Trophoblast cell (in vitro differentiated cells and primary cell): ENCODE measurements at regions not wholly inside any gene's neighbourhood (a gene's known extent, or its start where the extent isn't known, plus 50 kb on each side); places are given as distances from the start of the nearest gene placed in this dataset.

Experiments used
- DNase-seq, 2 donors: peaks; one replicate each; pipeline ENCODE4 v3.0.0-alpha.2; 2016
- H2AFZ ChIP-seq: 2 replicates; pipeline ENCODE4 v1.6.1; 2013; ENCODE audit warnings: low read length, moderate library complexity, mild to moderate bottlenecking; ENCODE audit not compliant: insufficient read depth, poor library complexity
- H2AK5ac ChIP-seq: 2 replicates; pipeline ENCODE4 v1.6.1; 2013; ENCODE audit warnings: mild to moderate bottlenecking, low read length
- H2BK120ac ChIP-seq: 2 replicates; pipeline ENCODE4 v1.6.1; 2013; ENCODE audit warnings: low read length, mild to moderate bottlenecking, moderate library complexity; ENCODE audit not compliant: insufficient read depth, poor library complexity
- H2BK12ac ChIP-seq: 2 replicates; pipeline ENCODE4 v1.6.1; 2013; ENCODE audit warnings: mild to moderate bottlenecking, low read length, moderate library complexity
- H2BK5ac ChIP-seq: 2 replicates; pipeline ENCODE4 v1.6.1; 2013; ENCODE audit warnings: low read length, low read depth, moderate library complexity, mild to moderate bottlenecking; ENCODE audit not compliant: poor library complexity
- H3K14ac ChIP-seq: 2 replicates; pipeline ENCODE4 v1.6.1; 2013; ENCODE audit warnings: mild to moderate bottlenecking, low read length
- H3K18ac ChIP-seq: 2 replicates; pipeline ENCODE4 v1.6.1; 2013; ENCODE audit warnings: mild to moderate bottlenecking, low read length
- H3K23ac ChIP-seq: 2 replicates; pipeline ENCODE4 v1.6.1; 2013; ENCODE audit warnings: low read length
- H3K27ac ChIP-seq: 2 replicates; pipeline ENCODE4 v1.5.1; 2013; ENCODE audit warnings: low read depth, mild to moderate bottlenecking, inconsistent platforms, low read length, moderate library complexity
- H3K27me3 ChIP-seq: 2 replicates; pipeline ENCODE4 v1.6.1; 2013; ENCODE audit warnings: inconsistent platforms, mild to moderate bottlenecking, low read length, moderate library complexity; ENCODE audit not compliant: insufficient read depth
- H3K36me3 ChIP-seq, 2 experiments: 1 replicate in 1 of 2; 2 replicates in 1 of 2; pipeline ENCODE4 v1.6.1; 2013; ENCODE audit warnings: low read length in 2 of 2, mild to moderate bottlenecking in 2 of 2, moderate library complexity in 1 of 2; ENCODE audit not compliant: insufficient read depth in 2 of 2, control insufficient read depth in 1 of 2
- H3K4ac ChIP-seq: 2 replicates; pipeline ENCODE4 v1.6.1; 2013; ENCODE audit warnings: low read depth, mild to moderate bottlenecking, low read length, moderate library complexity
- H3K4me1 ChIP-seq, 2 experiments: 1 replicate in 1 of 2; 2 replicates in 1 of 2; pipeline ENCODE4 v1.6.1; 2013; ENCODE audit warnings: low read length in 2 of 2, mild to moderate bottlenecking in 2 of 2, moderate library complexity in 1 of 2; ENCODE audit not compliant: insufficient read depth in 2 of 2, control insufficient read depth in 1 of 2
- H3K4me2 ChIP-seq: 2 replicates; pipeline ENCODE4 v1.6.1; 2013; ENCODE audit warnings: inconsistent platforms, mild to moderate bottlenecking, low read length, moderate library complexity
- H3K4me3 ChIP-seq: 2 replicates; pipeline ENCODE4 v1.5.1; 2013; ENCODE audit warnings: mild to moderate bottlenecking, low read depth, low read length, inconsistent platforms
- H3K79me1 ChIP-seq: one replicate; pipeline ENCODE4 v1.6.1; 2013; ENCODE audit warnings: low read length
- H3K79me2 ChIP-seq: 2 replicates; pipeline ENCODE4 v1.6.1; 2013; ENCODE audit warnings: low read length, mild to moderate bottlenecking; ENCODE audit not compliant: control insufficient read depth, insufficient read depth, poor library complexity
- H3K9ac ChIP-seq: 2 replicates; pipeline ENCODE4 v1.6.1; 2013; ENCODE audit warnings: mild to moderate bottlenecking, low read length
- H3K9me3 ChIP-seq: 2 replicates; pipeline ENCODE4 v1.6.1; 2013; ENCODE audit warnings: low read depth, mild to moderate bottlenecking, control low read depth, inconsistent platforms, low read length; ENCODE audit not compliant: insufficient read depth
- H4K12ac ChIP-seq: 2 replicates; pipeline ENCODE4 v1.6.1; 2013; ENCODE audit warnings: low read depth, mild to moderate bottlenecking, low read length, moderate library complexity
- H4K8ac ChIP-seq: 2 replicates; pipeline ENCODE4 v1.6.1; 2013; ENCODE audit warnings: low read depth, mild to moderate bottlenecking, low read length, moderate library complexity
- H4K91ac ChIP-seq: one replicate; pipeline ENCODE4 v1.6.1; 2013; ENCODE audit warnings: low read depth, mild to moderate bottlenecking, low read length, moderate library complexity
- WGBS: extraction: QIAGEN DNeasy Blood & Tissue Kit; methylation state at CpG from one replicate; pipeline ENCODE4 v1.1.7; 2013; ENCODE audit warnings: missing lambda C conversion rate; ENCODE audit not compliant: insufficient read length, insufficient coverage; ENCODE audit errors: extremely low coverage; 5-methylcytosine and 5-hydroxymethylcytosine counted together

DNA sequence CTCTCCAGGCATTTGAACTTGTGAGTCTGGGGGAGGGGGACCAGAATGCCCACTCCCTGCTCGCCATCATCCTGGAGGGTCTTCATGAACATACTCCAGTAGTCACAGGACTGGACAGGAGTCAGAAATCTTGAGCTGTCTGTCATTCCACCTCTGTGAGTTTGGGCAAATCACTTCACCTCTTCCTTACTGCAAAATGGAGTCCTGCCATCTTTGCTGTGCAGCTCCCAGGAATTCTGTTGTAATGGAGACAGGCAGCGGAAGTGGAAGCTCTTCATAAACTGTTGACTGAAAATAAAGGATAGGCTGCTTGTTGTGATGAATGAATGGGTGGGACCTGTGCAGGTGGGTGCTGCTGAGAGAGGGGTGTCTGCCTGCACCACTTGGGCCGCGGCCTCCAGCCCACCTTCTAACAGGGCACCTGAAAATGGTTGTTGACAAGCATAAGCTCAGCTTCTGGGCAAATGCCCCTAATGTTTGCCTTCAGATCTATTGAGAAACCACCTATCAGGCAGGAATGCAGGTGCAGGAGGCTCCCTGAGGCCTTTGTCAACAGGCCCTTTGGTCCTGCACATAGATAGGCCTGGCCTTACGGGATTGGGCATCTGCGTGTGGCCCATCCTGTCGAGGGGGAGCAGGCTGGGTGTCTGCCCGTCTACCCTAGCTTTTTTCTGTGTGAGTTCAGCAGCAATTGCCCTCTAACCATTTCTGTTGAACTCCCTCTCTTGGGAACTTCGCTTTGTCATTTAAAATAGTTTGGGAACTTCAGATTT is 321.0 kb downstream of the RPS6KC1 start:
- Histone ChIP-seq H3K23ac (no peak overlapping the region), H3K14ac (no peak overlapping the region), H3K9me3 (no peaks in the 10 kb centered on the region), H3K4me1 (peaks cover 5% of the 10 kb centered on the region in 2 experiments), H4K12ac (no peak overlapping the region), H2AFZ (no peak overlapping the region), H4K8ac (no peak overlapping the region), H2BK120ac (no peak overlapping the region), H4K91ac (no peak overlapping the region), H3K4me3 (no peak overlapping the region), H3K4me2 (no peak overlapping the region), H2AK5ac (no peak overlapping the region), H3K4ac (no peak overlapping the region), H3K79me1 (no peaks in the 10 kb centered on the region), H3K27ac (no peak overlapping the region), H2BK12ac (no peak overlapping the region), H3K9ac (no peak overlapping the region), H3K27me3 (no peaks in the 10 kb centered on the region), H3K36me3 (no peaks in the 10 kb centered on the region), H3K79me2 (no peaks in the 10 kb centered on the region), H3K18ac (no peak overlapping the region), H2BK5ac (no peak overlapping the region)
- WGBS, result no CpG with 5 or more reads among the region's 9 CpGs
- no peak for DNase-seq

DNA sequence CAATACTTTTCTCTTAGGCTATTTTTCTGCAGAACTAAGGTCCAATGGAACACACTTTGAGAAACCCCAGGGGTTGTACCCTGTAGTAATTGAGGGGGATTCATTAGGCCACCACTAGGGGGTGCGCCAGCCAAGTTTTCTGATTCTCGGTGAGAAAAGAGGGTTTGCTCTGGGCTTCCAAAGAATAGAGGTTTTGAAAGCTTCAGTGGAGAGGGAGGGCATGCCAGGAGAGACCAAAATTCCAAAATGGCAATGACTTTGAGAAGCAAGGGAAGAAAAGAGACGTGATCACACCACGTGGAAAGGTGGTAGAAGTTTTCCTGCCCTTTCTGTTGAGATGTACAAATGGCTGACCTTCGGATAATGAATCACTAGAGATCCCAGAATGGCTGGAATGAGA is 323.3 kb downstream of the RPS6KC1 start:
- Histone ChIP-seq H3K36me3 (no peaks in the 10 kb centered on the region), H3K14ac (no peak overlapping the region), H2BK12ac (no peak overlapping the region), H3K27ac (no peak overlapping the region), H3K4me3 (no peak overlapping the region), H3K9ac (no peak overlapping the region), H4K91ac (peak overlapping the region; percentile 36), H3K4ac (no peak overlapping the region), H2BK5ac (no peak overlapping the region), H2AK5ac (no peak overlapping the region), H2AFZ (no peak overlapping the region), H3K27me3 (no peaks in the 10 kb centered on the region), H4K12ac (no peak overlapping the region), H3K18ac (no peak overlapping the region), H3K23ac (no peak overlapping the region), H2BK120ac (no peak overlapping the region), H3K79me2 (no peaks in the 10 kb centered on the region), H3K4me2 (no peak overlapping the region), H3K4me1 (peaks cover 5% of the 10 kb centered on the region in 2 experiments), H3K79me1 (no peaks in the 10 kb centered on the region), H4K8ac (no peak overlapping the region), H3K9me3 (no peaks in the 10 kb centered on the region)
- DNase-seq, result peak; percentile 42 to 83
- no CpG with 5 or more reads among the region's 5 CpGs for WGBS

DNA sequence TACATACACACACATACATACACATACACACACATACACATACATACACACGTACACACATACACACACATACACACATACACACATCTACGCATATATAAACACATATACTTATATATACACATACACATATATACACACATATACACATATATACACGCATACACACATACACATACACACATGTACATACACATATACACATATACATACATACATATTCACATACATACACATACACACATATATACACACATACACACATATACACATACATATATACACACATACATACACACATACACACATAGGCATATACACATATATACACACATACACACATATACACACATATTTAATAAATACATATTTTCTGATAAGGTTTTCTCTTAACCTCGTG is 324.0 kb downstream of the RPS6KC1 start:
- H3K4me2 ChIP-seq, result no peak overlapping the region
- H3K23ac ChIP-seq, result no peak overlapping the region
- no peak overlapping the region for H4K91ac ChIP-seq
- no peak overlapping the region for H3K4ac ChIP-seq
- H3K18ac ChIP-seq, result no peak overlapping the region
- no peaks in the 10 kb centered on the region for H3K79me2 ChIP-seq
- H2BK5ac ChIP-seq, result no peak overlapping the region
- no peak overlapping the region for H2BK12ac ChIP-seq
- no peaks in the 10 kb centered on the region for H3K36me3 ChIP-seq
- DNase-seq, result no peak
- no peaks in the 10 kb centered on the region for H3K79me1 ChIP-seq
- no peaks in the 10 kb centered on the region for H3K27me3 ChIP-seq
- H2AK5ac ChIP-seq, result no peak overlapping the region
- H3K14ac ChIP-seq, result no peak overlapping the region
- H3K9me3 ChIP-seq, result no peaks in the 10 kb centered on the region
- no peak overlapping the region for H4K8ac ChIP-seq
- H3K27ac ChIP-seq, result no peak overlapping the region
- WGBS, result 95% methylated on average over 3 of the region's 4 CpGs
- peaks cover 5% of the 10 kb centered on the region in 2 experiments for H3K4me1 ChIP-seq
- H4K12ac ChIP-seq, result no peak overlapping the region
- no peak overlapping the region for H2AFZ ChIP-seq
- H3K4me3 ChIP-seq, result no peak overlapping the region
- no peak overlapping the region for H2BK120ac ChIP-seq
- no peak overlapping the region for H3K9ac ChIP-seq

DNA sequence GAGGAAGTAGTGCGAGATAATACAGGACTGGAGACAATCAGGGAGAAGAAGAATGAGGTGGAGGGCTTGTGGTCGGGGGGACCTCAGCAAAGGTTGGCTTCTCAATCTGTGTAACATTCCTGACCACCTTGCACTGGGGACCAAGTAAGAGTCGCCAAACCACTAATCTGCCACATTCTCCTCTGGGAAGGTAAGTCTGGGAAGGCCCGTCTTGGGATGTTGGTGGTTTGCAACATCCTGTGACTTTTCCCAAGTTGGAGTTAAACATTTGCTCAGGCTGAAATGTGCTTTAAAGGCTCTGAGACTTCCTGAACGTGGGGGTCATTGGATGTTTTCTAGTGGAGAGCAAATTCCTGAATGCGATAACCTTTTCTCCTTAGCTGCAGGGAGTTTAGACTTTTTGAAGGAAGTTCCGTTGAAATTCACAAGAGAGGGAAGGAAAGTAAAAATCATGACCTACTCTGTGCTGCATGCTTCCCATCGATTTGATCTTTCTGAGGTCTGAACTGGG is 325.9 kb downstream of the RPS6KC1 start:
- Histone ChIP-seq H3K27ac (peak overlapping the region; percentile 12), H2BK12ac (no peak overlapping the region), H4K12ac (no peak overlapping the region), H3K27me3 (no peaks in the 10 kb centered on the region), H3K18ac (no peak overlapping the region), H3K9me3 (no peaks in the 10 kb centered on the region), H2BK5ac (no peak overlapping the region), H3K4me3 (no peak overlapping the region), H3K23ac (no peak overlapping the region), H3K4me1 (peaks cover 5% of the 10 kb centered on the region in 2 experiments), H3K9ac (no peak overlapping the region), H4K8ac (no peak overlapping the region), H3K79me1 (no peaks in the 10 kb centered on the region), H2BK120ac (no peak overlapping the region), H2AK5ac (no peak overlapping the region), H4K91ac (no peak overlapping the region), H3K4ac (no peak overlapping the region), H3K4me2 (no peak overlapping the region), H3K14ac (no peak overlapping the region), H3K36me3 (no peaks in the 10 kb centered on the region), H2AFZ (no peak overlapping the region), H3K79me2 (no peaks in the 10 kb centered on the region)
- WGBS, result no CpG with 5 or more reads among the region's 8 CpGs
- peak in 1 of 2 donors; percentile 4 for DNase-seq
